DND-41 (cell line): ENCODE measurements at regions not wholly inside any gene's neighbourhood (a gene's known extent, or its start where the extent isn't known, plus 50 kb on each side); places are given as distances from the start of the nearest gene placed in this dataset.
A peak's percentile ranks its signal among the peaks of the same experiment; 100 is the strongest.
"Not testable (repeated sequence)": the region's sequence is repeated elsewhere in the genome, so short reads cannot be mapped to it uniquely, and the experiment has no call there.

Source experiments
- ATAC-seq: fragments of 200-7000 bp; cut with Tn5 transposase; 3 replicates; pipeline ENCODE4 v1.9.1; 2021; ENCODE audit warnings: low read depth; ENCODE audit not compliant: insufficient read depth
- DNase-seq: peaks from one replicate; pipeline ENCODE4 v3.0.0-alpha.2; 2020
- H2AFZ ChIP-seq: 2 replicates; pipeline ENCODE4 v1.6.0; 2012; ENCODE audit warnings: low read depth, low read length
- H3K27ac ChIP-seq: 2 replicates; pipeline ENCODE4 v1.5.1; 2012; ENCODE audit warnings: low read length, inconsistent platforms
- H3K27me3 ChIP-seq: fragments of 200-600 bp; sonication (generic); 2 replicates; pipeline ENCODE4 v1.6.0; 2012; ENCODE audit warnings: low read length, mild to moderate bottlenecking, inconsistent platforms; ENCODE audit not compliant: insufficient read depth, poor library complexity
- H3K36me3 ChIP-seq: 2 replicates; pipeline ENCODE4 v1.5.1; 2012; ENCODE audit warnings: low read length, inconsistent platforms; ENCODE audit not compliant: insufficient read depth
- H3K4me1 ChIP-seq: 2 replicates; pipeline ENCODE4 v1.5.1; 2012; ENCODE audit warnings: mild to moderate bottlenecking, low read length; ENCODE audit not compliant: insufficient read depth
- H3K4me2 ChIP-seq: 2 replicates; pipeline ENCODE4 v1.6.0; 2012; ENCODE audit warnings: mild to moderate bottlenecking, moderate library complexity, low read length, inconsistent platforms; ENCODE audit not compliant: insufficient read depth
- H3K4me3 ChIP-seq, 2 experiments: fragments of 200-600 bp in 1 of 2; shearing (Covaris generic) in 1 of 2; 2 replicates each; pipeline ENCODE4 v1.5.1; 2012 to 2016; ENCODE audit warnings: inconsistent platforms in 2 of 2, low read length in 2 of 2, mild to moderate bottlenecking in 2 of 2, low read depth in 1 of 2, moderate library complexity in 1 of 2
- H3K79me2 ChIP-seq: 2 replicates; pipeline ENCODE4 v1.6.0; 2012; ENCODE audit warnings: low read length, inconsistent platforms; ENCODE audit not compliant: insufficient read depth
- H3K9ac ChIP-seq: 2 replicates; pipeline ENCODE4 v1.6.0; 2012; ENCODE audit warnings: low read depth, mild to moderate bottlenecking, inconsistent platforms, low read length, moderate library complexity
- H3K9me3 ChIP-seq: 2 replicates; pipeline ENCODE4 v1.5.1; 2012; ENCODE audit warnings: low read length, moderate library complexity, mild to moderate bottlenecking, inconsistent platforms; ENCODE audit not compliant: insufficient read depth, severe bottlenecking
- H4K20me1 ChIP-seq: 2 replicates; pipeline ENCODE4 v1.6.0; 2012; ENCODE audit warnings: low read length; ENCODE audit not compliant: insufficient read depth
- EZH2 ChIP-seq: IDR thresholded peaks from 3 replicates; pipeline ENCODE4 v1.6.1; 2012; ENCODE audit warnings: borderline replicate concordance, low read depth, mild to moderate bottlenecking, moderate library complexity, low read length, inconsistent platforms; ENCODE audit not compliant: severe bottlenecking
- TF ChIP-seq, protein P1 (sequence below): IDR thresholded peaks from 2 replicates; pipeline ENCODE4 v1.5.1; 2012; ENCODE audit warnings: borderline replicate concordance, low read length, moderate library complexity, mild to moderate bottlenecking; ENCODE audit not compliant: poor library complexity, severe bottlenecking; ENCODE audit errors: extremely low read depth

- no peak overlapping the region for H3K9ac ChIP-seq
- H3K4me2 ChIP-seq, result no peak overlapping the region
- H3K79me2 ChIP-seq, result no peaks in the 10 kb centered on the region
- no peaks in the 10 kb centered on the region for H3K27me3 ChIP-seq
- TF ChIP-seq, protein P1, sequence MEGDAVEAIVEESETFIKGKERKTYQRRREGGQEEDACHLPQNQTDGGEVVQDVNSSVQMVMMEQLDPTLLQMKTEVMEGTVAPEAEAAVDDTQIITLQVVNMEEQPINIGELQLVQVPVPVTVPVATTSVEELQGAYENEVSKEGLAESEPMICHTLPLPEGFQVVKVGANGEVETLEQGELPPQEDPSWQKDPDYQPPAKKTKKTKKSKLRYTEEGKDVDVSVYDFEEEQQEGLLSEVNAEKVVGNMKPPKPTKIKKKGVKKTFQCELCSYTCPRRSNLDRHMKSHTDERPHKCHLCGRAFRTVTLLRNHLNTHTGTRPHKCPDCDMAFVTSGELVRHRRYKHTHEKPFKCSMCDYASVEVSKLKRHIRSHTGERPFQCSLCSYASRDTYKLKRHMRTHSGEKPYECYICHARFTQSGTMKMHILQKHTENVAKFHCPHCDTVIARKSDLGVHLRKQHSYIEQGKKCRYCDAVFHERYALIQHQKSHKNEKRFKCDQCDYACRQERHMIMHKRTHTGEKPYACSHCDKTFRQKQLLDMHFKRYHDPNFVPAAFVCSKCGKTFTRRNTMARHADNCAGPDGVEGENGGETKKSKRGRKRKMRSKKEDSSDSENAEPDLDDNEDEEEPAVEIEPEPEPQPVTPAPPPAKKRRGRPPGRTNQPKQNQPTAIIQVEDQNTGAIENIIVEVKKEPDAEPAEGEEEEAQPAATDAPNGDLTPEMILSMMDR, result no peak
- TF ChIP-seq EZH2, result no peak
- no peaks in the 10 kb centered on the region for H3K4me1 ChIP-seq
- H3K9me3 ChIP-seq, result peaks cover 4% of the 10 kb centered on the region
- no peak overlapping the region for H2AFZ ChIP-seq
- H3K36me3 ChIP-seq, result no peaks in the 10 kb centered on the region
- DNase-seq (no peak), ATAC-seq (no peak)
- H3K27ac ChIP-seq, result no peak overlapping the region
- no peak overlapping the region for H3K4me3 ChIP-seq
- no peaks in the 10 kb centered on the region for H4K20me1 ChIP-seq
Observed at GRCh38 chr1:59199719-59200376, 97.0 kb upstream of the FGGY start.

GRCh38 chr1:59201341-59201740 is 95.6 kb upstream of the FGGY start:
- no peak overlapping the region for H3K27ac ChIP-seq
- no peak overlapping the region for H3K4me3 ChIP-seq
- no peaks in the 10 kb centered on the region for H3K79me2 ChIP-seq
- TF ChIP-seq, protein P1, result no peak
- TF ChIP-seq EZH2, result no peak
- H3K4me2 ChIP-seq, result no peak overlapping the region
- H3K27me3 ChIP-seq, result no peaks in the 10 kb centered on the region
- no peak overlapping the region for H3K9ac ChIP-seq
- DNase-seq (no peak), ATAC-seq (no peak)
- H4K20me1 ChIP-seq, result no peaks in the 10 kb centered on the region
- no peak overlapping the region for H2AFZ ChIP-seq
- peaks cover 2% of the 10 kb centered on the region for H3K4me1 ChIP-seq
- H3K9me3 ChIP-seq, result peaks cover 6% of the 10 kb centered on the region
- H3K36me3 ChIP-seq, result no peaks in the 10 kb centered on the region

DNA sequence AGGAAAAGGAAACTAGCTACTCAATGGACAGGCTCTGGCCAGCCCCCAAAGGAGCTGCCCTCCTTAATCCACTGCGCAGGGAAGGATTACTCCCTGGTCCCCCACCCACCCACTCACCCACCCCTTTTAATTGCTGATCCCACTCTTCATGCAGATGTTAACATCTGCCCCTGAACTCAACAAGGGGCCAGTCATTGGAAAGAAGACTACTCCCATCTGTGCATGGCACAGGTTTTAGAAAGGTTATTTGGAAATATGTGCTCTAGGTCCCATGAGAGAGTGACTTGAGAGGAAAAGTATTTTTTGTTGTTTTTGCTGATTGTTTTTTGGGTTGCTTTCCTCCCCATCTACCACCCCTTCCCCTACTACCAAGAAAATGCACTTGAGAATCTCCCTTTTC is 94.4 kb upstream of the FGGY start:
- Histone ChIP-seq H3K4me2 (no peak overlapping the region), H3K36me3 (no peaks in the 10 kb centered on the region), H3K9ac (no peak overlapping the region), H3K4me1 (peaks cover 10% of the 10 kb centered on the region), H4K20me1 (no peaks in the 10 kb centered on the region), H2AFZ (no peak overlapping the region), H3K9me3 (peaks cover 6% of the 10 kb centered on the region), H3K4me3 (no peak overlapping the region), H3K79me2 (no peaks in the 10 kb centered on the region), H3K27me3 (no peaks in the 10 kb centered on the region), H3K27ac (no peak overlapping the region)
- no peak for DNase-seq
- ATAC-seq, result no peak
- TF ChIP-seq, protein P1, result no peak
- TF ChIP-seq EZH2, result no peak

DNA sequence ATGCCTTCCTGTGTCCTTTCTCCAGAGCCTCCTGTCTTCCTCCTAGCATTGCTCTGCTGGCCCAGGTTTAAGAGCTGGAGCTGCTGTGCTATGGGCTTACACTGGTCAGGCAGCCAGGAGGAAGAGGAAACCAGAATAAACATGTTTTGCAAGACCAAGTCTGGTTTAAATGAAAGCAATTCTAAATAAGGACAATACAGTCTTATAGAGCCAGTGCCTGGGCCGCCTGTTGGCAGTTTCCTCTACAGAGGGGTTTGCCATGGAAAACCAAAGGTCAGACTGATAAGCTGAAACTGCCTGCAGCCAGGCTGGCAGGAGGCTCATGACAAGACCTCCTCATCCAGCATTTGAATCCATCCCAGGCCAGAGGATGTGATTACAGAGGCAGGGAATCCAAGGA is 92.9 kb upstream of the FGGY start:
- Histone ChIP-seq H3K27me3 (no peaks in the 10 kb centered on the region), H3K79me2 (no peaks in the 10 kb centered on the region), H3K36me3 (no peaks in the 10 kb centered on the region), H3K9me3 (peaks cover 6% of the 10 kb centered on the region), H3K4me3 (no peak overlapping the region), H3K4me1 (peaks cover 10% of the 10 kb centered on the region), H3K4me2 (no peak overlapping the region), H3K9ac (no peak overlapping the region), H3K27ac (no peak overlapping the region), H2AFZ (no peak overlapping the region), H4K20me1 (no peaks in the 10 kb centered on the region)
- DNase-seq (no peak), ATAC-seq (no peak)
- TF ChIP-seq, protein P1, result no peak
- TF ChIP-seq EZH2, result no peak

GRCh38 chr1:59206616-59207015 is 90.3 kb upstream of the FGGY start:
- H3K4me3 ChIP-seq, ATAC-seq, H3K36me3 ChIP-seq, H3K4me2 ChIP-seq, H3K79me2 ChIP-seq, H3K9me3 ChIP-seq, H3K27me3 ChIP-seq, H3K9ac ChIP-seq, H4K20me1 ChIP-seq: not testable (repeated sequence)
- peak overlapping the region; percentile 31; the same call in 1 of the 2 replicates for H3K27ac ChIP-seq
- H2AFZ ChIP-seq, result peak overlapping the region; percentile 36; the same call in 1 of the 2 replicates
- peaks cover 10% of the 10 kb centered on the region for H3K4me1 ChIP-seq
- peak; percentile 16 for DNase-seq
